ENCODE measurements at regions not wholly inside any gene's neighbourhood (a gene's known extent, or its start where the extent isn't known, plus 50 kb on each side); places are given as distances from the start of the nearest gene placed in this dataset.

GRCh38 chr18:25962919-25963318 lies 127.5 kb downstream of the SS18 start:
- DNase-seq (ENCODE audit: low read depth) = no peak

DNA sequence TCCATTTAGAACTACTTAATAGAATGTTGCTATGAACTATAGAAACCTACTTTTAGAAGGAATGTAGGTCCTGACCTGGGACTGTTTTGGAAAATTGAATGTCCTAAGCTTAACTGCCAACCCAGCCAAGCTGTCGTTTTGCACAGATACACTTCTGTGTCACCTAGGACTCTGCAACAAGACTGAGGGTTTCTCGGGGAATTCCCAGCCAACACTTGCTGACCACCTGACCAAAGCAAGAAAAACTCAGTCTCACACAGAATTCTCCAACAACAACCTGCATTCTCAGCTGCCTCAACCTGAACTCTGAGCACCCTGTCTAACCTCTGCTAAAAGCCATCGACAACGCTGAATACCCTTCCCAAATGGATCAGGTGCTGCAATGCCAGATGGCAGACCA lies 128.2 kb downstream of the SS18 start:
- DNase-seq (ENCODE audit: low read depth) = no peak

DNA sequence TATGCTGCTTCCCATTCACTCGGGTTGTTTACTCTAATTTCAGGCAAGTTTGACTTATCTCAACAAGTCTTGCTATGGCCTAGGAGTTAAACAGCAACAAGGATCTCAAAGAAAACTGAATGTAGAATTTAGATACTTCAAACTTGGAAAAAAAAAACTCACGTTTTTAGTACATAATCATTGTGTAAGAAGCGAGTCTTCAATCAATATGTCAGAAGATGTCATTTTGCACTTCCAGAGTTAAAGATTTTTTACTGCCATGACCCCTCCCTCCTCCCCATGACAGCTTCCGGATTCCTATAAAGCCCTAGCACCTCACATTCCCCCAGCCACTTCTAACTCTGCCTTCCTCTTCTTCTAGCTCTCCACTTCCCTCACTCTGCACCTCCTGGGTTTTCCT lies 133.4 kb downstream of the SS18 start:
- no peak for DNase-seq (ENCODE audit: low read depth)

- DNase-seq (ENCODE audit: low read depth) = no peak
These were observed 137.3 kb downstream of the SS18 start for GRCh38 chr18:25953111-25953510.

DNA sequence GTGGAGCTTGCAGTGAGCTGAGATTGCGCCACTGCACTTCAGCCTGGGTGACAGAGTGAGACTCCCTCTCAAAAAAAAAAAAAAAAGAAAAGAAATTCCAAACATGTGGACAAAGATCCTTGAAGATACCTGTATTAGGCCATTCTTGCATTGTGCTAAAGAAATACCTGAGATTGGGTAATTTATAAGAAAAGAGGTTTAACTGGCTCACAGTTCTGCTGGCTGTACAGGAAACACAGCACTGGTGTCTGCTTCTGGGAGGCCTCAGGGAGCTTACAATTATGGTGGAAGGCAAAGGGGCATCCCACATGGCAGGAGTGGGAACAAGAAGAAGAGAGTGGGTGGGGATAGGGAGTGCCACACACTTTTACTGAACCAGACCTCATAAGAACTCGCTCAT lies 140.1 kb downstream of the SS18 start:
- no peak for DNase-seq (ENCODE audit: low read depth)

- no peak for DNase-seq (ENCODE audit: low read depth)
These were observed 143.9 kb downstream of the SS18 start for GRCh38 chr18:25946540-25946939.

DNA sequence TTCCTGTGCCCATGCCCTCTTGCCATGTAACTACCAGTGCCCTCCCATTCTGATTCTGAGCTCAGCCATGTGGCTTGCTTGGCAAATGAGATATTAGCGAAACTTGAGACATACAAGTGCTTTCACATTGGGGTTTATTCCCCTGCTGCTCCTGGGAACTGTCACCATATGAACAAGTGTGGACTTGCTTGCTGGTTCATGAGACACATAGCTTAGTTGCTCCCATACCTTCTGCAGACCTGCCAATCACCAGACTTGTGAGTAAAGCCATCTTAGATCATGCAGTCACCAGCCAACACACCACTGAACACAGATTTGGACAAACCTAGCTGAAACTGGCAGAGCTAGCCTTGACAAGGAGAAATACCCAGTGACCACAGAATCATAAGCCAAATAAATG lies 155.1 kb downstream of the SS18 start:
- DNase-seq (ENCODE audit: low read depth) = no peak

- DNase-seq (ENCODE audit: low read depth) = no peak
These were observed 159.3 kb downstream of the SS18 start for GRCh38 chr18:25931126-25931525.

DNA sequence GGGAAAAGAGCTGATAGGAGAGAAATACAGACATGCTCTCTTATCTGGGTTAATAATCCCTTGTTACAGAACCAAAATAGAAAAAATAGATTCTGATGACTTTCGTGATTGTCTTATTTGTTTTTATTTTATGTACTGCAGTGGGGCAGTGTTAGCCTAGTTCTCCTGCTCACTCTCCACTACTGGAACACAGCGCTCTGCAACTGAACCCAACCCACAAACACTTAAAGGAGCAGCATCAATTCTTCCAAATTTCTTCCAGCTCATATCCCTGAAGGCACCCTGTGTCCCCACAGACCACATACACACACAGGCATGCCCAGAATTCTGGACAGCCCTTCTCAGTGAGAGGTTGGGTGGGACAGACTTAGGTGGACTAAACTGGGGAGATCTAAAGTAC lies 160.6 kb downstream of the SS18 start:
- no peak for DNase-seq (ENCODE audit: low read depth)

GRCh38 chr18:25927830-25928229 lies 162.6 kb downstream of the SS18 start:
- no peak for DNase-seq (ENCODE audit: low read depth)

GRCh38 chr18:25923193-25923592 lies 167.2 kb downstream of the SS18 start:
- no peak for DNase-seq (ENCODE audit: low read depth)

GRCh38 chr18:25921677-25922421 lies 168.6 kb downstream of the SS18 start:
- peak; percentile 2 for DNase-seq (ENCODE audit: low read depth)

- DNase-seq (ENCODE audit: low read depth) = no peak
These were observed 174.5 kb downstream of the SS18 start for GRCh38 chr18:25915907-25916306.

- no peak for DNase-seq (ENCODE audit: low read depth)
These were observed 191.4 kb downstream of the SS18 start for GRCh38 chr18:25898965-25899364.

- no peak for DNase-seq (ENCODE audit: low read depth)
These were observed 193.5 kb downstream of the SS18 start for GRCh38 chr18:25896956-25897355.

GRCh38 chr18:25896178-25896780 lies 194.1 kb downstream of the SS18 start:
- DNase-seq (ENCODE audit: low read depth) = no peak

- DNase-seq (ENCODE audit: low read depth) = no peak
These were observed 194.9 kb downstream of the SS18 start for GRCh38 chr18:25895518-25895917.

GRCh38 chr18:25886283-25886682 lies 204.1 kb downstream of the SS18 start:
- no peak for DNase-seq (ENCODE audit: low read depth)

- no peak for DNase-seq (ENCODE audit: low read depth)
These were observed 207.3 kb downstream of the SS18 start for GRCh38 chr18:25883091-25883490.

- DNase-seq (ENCODE audit: low read depth) = no peak
These were observed 209.3 kb downstream of the SS18 start for GRCh38 chr18:25881149-25881548.

- DNase-seq (ENCODE audit: low read depth) = no peak
These were observed 210.0 kb downstream of the SS18 start for GRCh38 chr18:25880441-25880840.

- DNase-seq (ENCODE audit: low read depth) = no peak
These were observed 214.0 kb downstream of the SS18 start for GRCh38 chr18:25876330-25876948.

DNA sequence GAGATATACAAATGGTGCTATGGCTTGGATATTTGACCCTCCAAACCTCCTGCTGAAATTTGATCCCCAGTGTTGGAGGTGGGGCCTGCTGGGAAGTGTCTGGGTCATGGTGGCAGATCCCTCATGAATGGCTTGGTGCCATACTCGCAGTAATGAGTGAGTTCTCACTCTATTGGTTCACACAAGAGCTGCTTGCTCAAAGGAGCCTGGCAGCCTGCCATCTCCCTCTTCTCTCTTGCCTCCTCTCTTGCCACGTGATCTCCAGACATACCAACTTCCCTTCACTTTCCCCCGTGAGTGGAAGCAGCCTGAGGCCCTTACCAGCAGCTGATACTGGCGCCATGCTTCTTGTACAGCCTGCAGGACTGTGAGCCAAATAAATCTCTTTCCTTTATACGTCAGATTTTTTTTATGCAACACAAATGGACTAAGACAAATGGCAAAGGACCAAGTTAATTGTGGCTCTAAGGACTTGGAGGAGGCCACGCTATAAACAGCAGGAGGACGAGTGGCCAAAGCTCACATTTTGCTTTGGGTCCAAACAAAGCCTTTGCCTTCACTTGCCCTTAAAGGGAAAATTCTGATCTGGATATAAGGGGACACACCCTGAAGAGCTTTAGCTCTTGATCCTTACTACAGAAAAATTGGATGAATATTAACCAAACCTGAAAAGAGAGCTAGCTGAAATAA lies 214.7 kb downstream of the SS18 start:
- no peak for DNase-seq (ENCODE audit: low read depth)
